IMR-90 (cell line): ENCODE measurements at regions not wholly inside any gene's neighbourhood (a gene's known extent, or its start where the extent isn't known, plus 50 kb on each side); places are given as distances from the start of the nearest gene placed in this dataset.

Source experiments
- ATAC-seq: fragments of 200-7000 bp; cut with Tn5 transposase; 2 replicates; pipeline ENCODE4 v1.9.1; 2020; ENCODE audit warnings: low read depth, mild to moderate bottlenecking, moderate library complexity
- BruUV-seq: library from RNA; stranded (reverse); fragments of 400-500 nt; replicated peaks from 2 replicates; lab custom pipeline; 2021; lab: Mats Ljungman, UMichigan
- CTCF ChIA-PET: fragments of 300-600 bp; formaldehyde crosslinking; extraction: SDS; loops from one replicate; lab custom pipeline; 2021; ENCODE audit warnings: antibody characterized with exemption; lab: Yijun Ruan, JAX
- POLR2A ChIA-PET: fragments of 300-600 bp; sonication (Branson Sonifier 250); formaldehyde crosslinking; loops from one replicate; lab custom pipeline; 2022; ENCODE audit warnings: antibody characterized with exemption; ENCODE audit not compliant: unreplicated experiment; lab: Charles Lee
- DNase-seq: peaks from one replicate; pipeline ENCODE4 v3.0.0; 2013
- H2AFZ ChIP-seq: replicated peaks from 2 replicates; pipeline ENCODE3; 2013; ENCODE audit warnings: low read length, mild to moderate bottlenecking; ENCODE audit not compliant: poor library complexity
- H2AK5ac ChIP-seq: 2 replicates; pipeline ENCODE4 v1.6.1; 2013; ENCODE audit warnings: low read depth, low read length, inconsistent platforms
- H2AK9ac ChIP-seq: replicated peaks from 2 replicates; pipeline ENCODE3; 2013; ENCODE audit warnings: mild to moderate bottlenecking, low read depth, low read length, moderate library complexity; ENCODE audit not compliant: poor library complexity
- H2BK120ac ChIP-seq: 2 replicates; pipeline ENCODE4 v1.6.1; 2013; ENCODE audit warnings: low read depth, low read length, inconsistent platforms
- H2BK15ac ChIP-seq: 3 replicates; pipeline ENCODE4 v1.6.1; 2013; ENCODE audit warnings: low read depth, low read length, inconsistent platforms
- H2BK20ac ChIP-seq: 2 replicates; pipeline ENCODE4 v1.6.1; 2013; ENCODE audit warnings: low read depth, mild to moderate bottlenecking, inconsistent platforms, low read length, moderate library complexity
- H2BK5ac ChIP-seq: 2 replicates; pipeline ENCODE4 v1.6.1; 2013; ENCODE audit warnings: mild to moderate bottlenecking, low read depth, low read length, inconsistent platforms; ENCODE audit not compliant: poor library complexity, severe bottlenecking
- H3K14ac ChIP-seq: replicated peaks from 2 replicates; pipeline ENCODE4 v1.6.1; 2013; ENCODE audit warnings: low read depth, low read length, inconsistent platforms
- H3K18ac ChIP-seq: 2 replicates; pipeline ENCODE4 v1.6.1; 2013; ENCODE audit warnings: low read depth, low read length, control low read depth
- H3K23ac ChIP-seq: 2 replicates; pipeline ENCODE4 v1.6.1; 2013; ENCODE audit warnings: low read depth, low read length, inconsistent platforms
- H3K27ac ChIP-seq: 2 replicates; pipeline ENCODE4 v1.5.1; 2013; ENCODE audit warnings: mild to moderate bottlenecking, control low read depth, low read length; ENCODE audit not compliant: insufficient read depth
- H3K27me3 ChIP-seq: 2 replicates; pipeline ENCODE4 v1.6.1; 2013; ENCODE audit warnings: low read length; ENCODE audit not compliant: control insufficient read depth, insufficient read depth
- H3K36me3 ChIP-seq: 2 replicates; pipeline ENCODE4 v1.6.1; 2013; ENCODE audit warnings: low read length, mixed read lengths; ENCODE audit not compliant: control insufficient read depth, insufficient read depth
- H3K4ac ChIP-seq: 2 replicates; pipeline ENCODE4 v1.6.1; 2013; ENCODE audit warnings: low read depth, low read length, inconsistent platforms
- H3K4me1 ChIP-seq: 2 replicates; pipeline ENCODE4 v1.6.1; 2013; ENCODE audit warnings: low read length, mixed read lengths; ENCODE audit not compliant: control insufficient read depth, insufficient read depth
- H3K4me2 ChIP-seq: 2 replicates; pipeline ENCODE4 v1.6.1; 2013; ENCODE audit warnings: low read depth, mild to moderate bottlenecking, control low read depth, low read length, moderate library complexity
- H3K4me3 ChIP-seq: 2 replicates; pipeline ENCODE4 v1.5.1; 2013; ENCODE audit warnings: low read depth, mild to moderate bottlenecking, control low read depth, low read length, moderate library complexity; ENCODE audit not compliant: insufficient read depth
- H3K56ac ChIP-seq: 2 replicates; pipeline ENCODE4 v1.6.1; 2013; ENCODE audit warnings: low read length, inconsistent platforms; ENCODE audit not compliant: insufficient read depth; ENCODE audit errors: extremely low read depth
- H3K79me1 ChIP-seq, 2 experiments: 2 replicates each; pipeline ENCODE4 v1.6.1; 2013; ENCODE audit warnings: low read length in 2 of 2, inconsistent platforms in 1 of 2, low read depth in 1 of 2
- H3K9ac ChIP-seq: 2 replicates; pipeline ENCODE4 v1.6.1; 2013; ENCODE audit warnings: low read depth, low read length, control low read depth
- H3K9me1 ChIP-seq: 2 replicates; pipeline ENCODE4 v1.6.1; 2013; ENCODE audit warnings: low read length, inconsistent platforms; ENCODE audit not compliant: insufficient read depth
- H3K9me3 ChIP-seq: 2 replicates; pipeline ENCODE4 v1.6.1; 2013; ENCODE audit warnings: low read length; ENCODE audit not compliant: control insufficient read depth, insufficient read depth
- H4K20me1 ChIP-seq: 2 replicates; pipeline ENCODE4 v1.6.1; 2013; ENCODE audit warnings: low read length, inconsistent platforms; ENCODE audit not compliant: insufficient read depth
- H4K5ac ChIP-seq: 2 replicates; pipeline ENCODE4 v1.6.1; 2013; ENCODE audit warnings: mild to moderate bottlenecking, low read depth, low read length, control low read depth
- H4K8ac ChIP-seq, 2 experiments: 2 replicates each; pipeline ENCODE4 v1.6.1; 2013; ENCODE audit warnings: low read depth in 2 of 2, low read length in 2 of 2, control low read depth in 1 of 2, inconsistent platforms in 1 of 2
- H4K91ac ChIP-seq: 2 replicates; pipeline ENCODE4 v1.6.1; 2013; ENCODE audit warnings: low read depth, low read length, inconsistent platforms; ENCODE audit not compliant: insufficient read depth
- BHLHE40 ChIP-seq: fragments of 150-350 bp; IDR thresholded peaks from 2 replicates; pipeline ENCODE4 v1.6.1; 2016; ENCODE audit warnings: mild to moderate bottlenecking, low read depth, low read length
- CHD1 ChIP-seq: IDR thresholded peaks from 2 replicates; pipeline ENCODE4 v1.6.1; 2012; ENCODE audit warnings: low read depth, low read length, improper control_type of control experiment
- MAFK ChIP-seq: IDR thresholded peaks from 2 replicates; pipeline ENCODE4 v1.6.1; 2012; ENCODE audit warnings: low read depth, low read length, improper control_type of control experiment
- MXI1 ChIP-seq: IDR thresholded peaks from 2 replicates; pipeline ENCODE4 v1.6.1; 2012; ENCODE audit warnings: low read depth, mild to moderate bottlenecking, low read length, moderate library complexity, borderline replicate concordance
- NFE2L2 ChIP-seq: fragments of 150-350 bp; IDR thresholded peaks from 2 replicates; pipeline ENCODE4 v1.6.1; 2016; ENCODE audit warnings: low read depth, mild to moderate bottlenecking, low read length
- POLR2A ChIP-seq: IDR thresholded peaks from 2 replicates; pipeline ENCODE4 v1.6.1; 2012; ENCODE audit warnings: mild to moderate bottlenecking, low read depth, low read length
- RCOR1 ChIP-seq: IDR thresholded peaks from 2 replicates; pipeline ENCODE4 v1.6.1; 2012; ENCODE audit warnings: mild to moderate bottlenecking, low read length, improper control_type of control experiment; ENCODE audit not compliant: insufficient replicate concordance
- RFX5 ChIP-seq: IDR thresholded peaks from 2 replicates; pipeline ENCODE4 v1.8.0; 2012; ENCODE audit warnings: low read depth, mild to moderate bottlenecking, low read length, moderate library complexity
- SMC3 ChIP-seq: fragments of 150-350 bp; IDR thresholded peaks from 2 replicates; pipeline ENCODE4 v1.6.1; 2016; ENCODE audit warnings: low read depth, mild to moderate bottlenecking, antibody characterized with exemption, low read length, moderate library complexity
- WGBS, 2 experiments: methylation state at CpG; one replicate each; pipeline versions ENCODE4 v1.1.5 to v1.1.7; 2013; ENCODE audit warnings: missing lambda C conversion rate in 2 of 2; ENCODE audit not compliant: insufficient read length in 1 of 2; ENCODE audit errors: extremely low coverage in 2 of 2; 5-methylcytosine and 5-hydroxymethylcytosine counted together
- dilution Hi-C: fragments of 300-500 bp; cut with HindIII; formaldehyde crosslinking; loops from one replicate; pipeline ENCODE4 v1.14.3; 2018; ENCODE audit warnings: low sequenced_read_pairs; ENCODE audit not compliant: unreplicated experiment
- in situ Hi-C: fragments of 300-500 bp; cut with MboI; formaldehyde crosslinking; loops from 3 replicates; pipeline ENCODE4 v1.14.3; 2019; ENCODE audit warnings: low sequenced_read_pairs, inconsistent platforms, mixed read lengths
- intact Hi-C: fragments of 100-400 bp; cut with micrococcal nuclease; formaldehyde crosslinking; loops from 2 replicates; pipeline ENCODE4 v1.10.0; 2022
- TF ChIP-seq, protein P1 (sequence below): fragments of 150-350 bp; IDR thresholded peaks from 2 replicates; pipeline ENCODE4 v1.6.1; 2017; ENCODE audit warnings: mild to moderate bottlenecking, antibody characterized with exemption, low read length, low read depth
- TF ChIP-seq, protein P2 (sequence below): conservative IDR thresholded peaks from 2 replicates; pipeline ENCODE4 v1.5.1; 2012; ENCODE audit warnings: mild to moderate bottlenecking, low read depth, low read length, improper control_type of control experiment
- TF ChIP-seq, protein P3 (sequence below): fragments of 150-350 bp; IDR thresholded peaks from 2 replicates; pipeline ENCODE4 v1.6.1; 2016; ENCODE audit warnings: low read depth, mild to moderate bottlenecking, low read length, moderate library complexity, borderline replicate concordance

DNA sequence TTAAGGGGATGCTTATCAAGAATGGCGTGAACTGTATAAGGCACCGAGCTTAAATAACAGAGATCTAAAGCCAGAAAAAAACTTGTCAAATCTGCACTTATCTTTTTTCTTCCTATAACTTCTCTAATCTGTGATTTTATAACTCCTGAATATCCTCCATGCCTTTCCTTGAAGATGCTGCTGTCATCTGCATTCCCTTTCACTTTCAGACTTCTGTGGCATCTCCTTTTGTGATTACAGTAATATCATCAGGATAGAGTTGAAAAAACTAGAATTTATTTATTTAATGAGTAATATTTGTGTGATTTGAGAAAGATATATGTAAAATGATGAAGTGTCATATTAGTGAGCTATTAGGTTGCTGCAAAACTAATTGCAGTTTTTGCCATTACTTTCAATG, 357.8 kb upstream of the PTBP2 start:
- Histone ChIP-seq H4K8ac (peak overlapping the region; percentile 2 to 74; a peak in 3 of 4 replicates), H2BK120ac (peak overlapping the region; percentile 72), H2BK5ac (no peak overlapping the region), H3K9me3 (no peaks in the 10 kb centered on the region), H2AK9ac (no peak overlapping the region), H3K23ac (no peak overlapping the region), H3K36me3 (no peaks in the 10 kb centered on the region), H3K56ac (no peak overlapping the region), H2AFZ (no peak overlapping the region), H2BK15ac (peak overlapping the region; percentile 17; the same call in 1 of the 3 replicates), H3K4me3 (no peak overlapping the region), H4K20me1 (no peaks in the 10 kb centered on the region), H3K4ac (no peak overlapping the region), H3K18ac (peak overlapping the region; percentile 42; the same call in 1 of the 2 replicates), H3K4me2 (peak overlapping the region; percentile 17; the same call in 1 of the 2 replicates), H3K79me1 (no peaks in the 10 kb centered on the region), H3K4me1 (peaks cover 24% of the 10 kb centered on the region), H3K14ac (peak overlapping the region; percentile 52; the same call in 1 of the 2 replicates), H3K27me3 (no peaks in the 10 kb centered on the region), H3K9ac (no peak overlapping the region), H2BK20ac (peak overlapping the region; percentile 64; the same call in 1 of the 2 replicates), H4K91ac (peak overlapping the region; percentile 48; the same call in 1 of the 2 replicates), H2AK5ac (no peak overlapping the region), H4K5ac (no peak overlapping the region; the same call in 1 of the 2 replicates), H3K9me1 (no peaks in the 10 kb centered on the region), H3K27ac (no peak overlapping the region)
- DNase-seq: peak; percentile 39
- CTCF ChIA-PET: interaction anchor here (1.6 kb wide), 1 partner anchor 19 kb away, joined by 3 read pairs; no protein-coding TSS in a partner anchor
- in situ Hi-C loops: no loop called here
- dilution Hi-C loops: no loop called here
- TF ChIP-seq, protein P1, sequence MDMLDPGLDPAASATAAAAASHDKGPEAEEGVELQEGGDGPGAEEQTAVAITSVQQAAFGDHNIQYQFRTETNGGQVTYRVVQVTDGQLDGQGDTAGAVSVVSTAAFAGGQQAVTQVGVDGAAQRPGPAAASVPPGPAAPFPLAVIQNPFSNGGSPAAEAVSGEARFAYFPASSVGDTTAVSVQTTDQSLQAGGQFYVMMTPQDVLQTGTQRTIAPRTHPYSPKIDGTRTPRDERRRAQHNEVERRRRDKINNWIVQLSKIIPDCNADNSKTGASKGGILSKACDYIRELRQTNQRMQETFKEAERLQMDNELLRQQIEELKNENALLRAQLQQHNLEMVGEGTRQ: no peak
- TF ChIP-seq POLR2A (no peak), CHD1 (no peak), MXI1 (no peak), MAFK (no peak), BHLHE40 (no peak), SMC3 (no peak), RCOR1 (no peak), NFE2L2 (no peak), RFX5 (no peak)
- TF ChIP-seq, protein P2, sequence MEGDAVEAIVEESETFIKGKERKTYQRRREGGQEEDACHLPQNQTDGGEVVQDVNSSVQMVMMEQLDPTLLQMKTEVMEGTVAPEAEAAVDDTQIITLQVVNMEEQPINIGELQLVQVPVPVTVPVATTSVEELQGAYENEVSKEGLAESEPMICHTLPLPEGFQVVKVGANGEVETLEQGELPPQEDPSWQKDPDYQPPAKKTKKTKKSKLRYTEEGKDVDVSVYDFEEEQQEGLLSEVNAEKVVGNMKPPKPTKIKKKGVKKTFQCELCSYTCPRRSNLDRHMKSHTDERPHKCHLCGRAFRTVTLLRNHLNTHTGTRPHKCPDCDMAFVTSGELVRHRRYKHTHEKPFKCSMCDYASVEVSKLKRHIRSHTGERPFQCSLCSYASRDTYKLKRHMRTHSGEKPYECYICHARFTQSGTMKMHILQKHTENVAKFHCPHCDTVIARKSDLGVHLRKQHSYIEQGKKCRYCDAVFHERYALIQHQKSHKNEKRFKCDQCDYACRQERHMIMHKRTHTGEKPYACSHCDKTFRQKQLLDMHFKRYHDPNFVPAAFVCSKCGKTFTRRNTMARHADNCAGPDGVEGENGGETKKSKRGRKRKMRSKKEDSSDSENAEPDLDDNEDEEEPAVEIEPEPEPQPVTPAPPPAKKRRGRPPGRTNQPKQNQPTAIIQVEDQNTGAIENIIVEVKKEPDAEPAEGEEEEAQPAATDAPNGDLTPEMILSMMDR: no peak
- TF ChIP-seq, protein P3, sequence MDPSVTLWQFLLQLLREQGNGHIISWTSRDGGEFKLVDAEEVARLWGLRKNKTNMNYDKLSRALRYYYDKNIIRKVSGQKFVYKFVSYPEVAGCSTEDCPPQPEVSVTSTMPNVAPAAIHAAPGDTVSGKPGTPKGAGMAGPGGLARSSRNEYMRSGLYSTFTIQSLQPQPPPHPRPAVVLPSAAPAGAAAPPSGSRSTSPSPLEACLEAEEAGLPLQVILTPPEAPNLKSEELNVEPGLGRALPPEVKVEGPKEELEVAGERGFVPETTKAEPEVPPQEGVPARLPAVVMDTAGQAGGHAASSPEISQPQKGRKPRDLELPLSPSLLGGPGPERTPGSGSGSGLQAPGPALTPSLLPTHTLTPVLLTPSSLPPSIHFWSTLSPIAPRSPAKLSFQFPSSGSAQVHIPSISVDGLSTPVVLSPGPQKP: no peak
- POLR2A ChIA-PET: no interaction called here
- BruUV-seq: no TSS peak
- intact Hi-C loops: loop anchor here (2.0 to 5.0 kb wide), 4 partner anchors 53 to 359 kb away; no protein-coding TSS in a partner anchor
- ATAC-seq: no peak
- WGBS, 2 experiments: no CpG with 5 or more reads among the region's 2 CpGs
